ENCODE measurements at regions not wholly inside any gene's neighbourhood (a gene's known extent, or its start where the extent isn't known, plus 50 kb on each side); places are given as distances from the start of the nearest gene placed in this dataset.

- DNase-seq (ENCODE audit: low read depth in 2 of 2), result no peak
These were observed 313.9 kb downstream of the BARHL2 start for GRCh38 chr1:90402893-90403849.

GRCh38 chr1:90400131-90400530 is 317.0 kb downstream of the BARHL2 start:
- DNase-seq (ENCODE audit: low read depth in 2 of 2), result no peak

- DNase-seq (ENCODE audit: low read depth in 2 of 2), result no peak
These were observed 320.2 kb downstream of the BARHL2 start for GRCh38 chr1:90396917-90397316.

- no peak for DNase-seq (ENCODE audit: low read depth in 2 of 2)
These were observed 322.9 kb downstream of the BARHL2 start for GRCh38 chr1:90394247-90394646.

- no peak for DNase-seq (ENCODE audit: low read depth in 2 of 2)
These were observed 324.1 kb downstream of the BARHL2 start for GRCh38 chr1:90393025-90393424.

- DNase-seq (ENCODE audit: low read depth in 2 of 2), result no peak
These were observed 326.0 kb downstream of the BARHL2 start for GRCh38 chr1:90391126-90391525.

GRCh38 chr1:90387805-90388204 is 329.3 kb downstream of the BARHL2 start:
- no peak for DNase-seq (ENCODE audit: low read depth in 2 of 2)

- DNase-seq (ENCODE audit: low read depth in 2 of 2), result no peak
These were observed 330.0 kb downstream of the BARHL2 start for GRCh38 chr1:90386899-90387720.

GRCh38 chr1:90384193-90384592 is 332.9 kb downstream of the BARHL2 start:
- DNase-seq (ENCODE audit: low read depth in 2 of 2), result no peak

- no peak for DNase-seq (ENCODE audit: low read depth in 2 of 2)
These were observed 334.9 kb downstream of the BARHL2 start for GRCh38 chr1:90382161-90382560.

GRCh38 chr1:90381598-90381997 is 335.5 kb downstream of the BARHL2 start:
- no peak for DNase-seq (ENCODE audit: low read depth in 2 of 2)

- no peak for DNase-seq (ENCODE audit: low read depth in 2 of 2)
These were observed 345.7 kb downstream of the BARHL2 start for GRCh38 chr1:90371448-90371813.

GRCh38 chr1:90370686-90371447 is 346.2 kb downstream of the BARHL2 start:
- DNase-seq (ENCODE audit: low read depth in 2 of 2), result no peak

- DNase-seq (ENCODE audit: low read depth in 2 of 2), result no peak
These were observed 354.9 kb downstream of the BARHL2 start for GRCh38 chr1:90362163-90362562.

GRCh38 chr1:90361026-90361425 is 356.1 kb downstream of the BARHL2 start:
- no peak for DNase-seq (ENCODE audit: low read depth in 2 of 2)

- DNase-seq (ENCODE audit: low read depth in 2 of 2), result no peak
These were observed 357.1 kb downstream of the BARHL2 start for GRCh38 chr1:90359994-90360393.

GRCh38 chr1:90358448-90358847 is 358.7 kb downstream of the BARHL2 start:
- no peak for DNase-seq (ENCODE audit: low read depth in 2 of 2)

- DNase-seq (ENCODE audit: low read depth in 2 of 2), result no peak
These were observed 359.1 kb downstream of the BARHL2 start for GRCh38 chr1:90357995-90358394.

GRCh38 chr1:90356991-90357390 is 360.1 kb downstream of the BARHL2 start:
- no peak for DNase-seq (ENCODE audit: low read depth in 2 of 2)

- DNase-seq (ENCODE audit: low read depth in 2 of 2), result no peak
These were observed 361.0 kb downstream of the BARHL2 start for GRCh38 chr1:90356101-90356500.

- no peak for DNase-seq (ENCODE audit: low read depth in 2 of 2)
These were observed 359.8 kb downstream of the ZNF326 start for GRCh38 chr1:90354704-90355103.

GRCh38 chr1:90351019-90351418 is 356.1 kb downstream of the ZNF326 start:
- DNase-seq (ENCODE audit: low read depth in 2 of 2), result no peak

Measured in stimulated activated CD4-positive, alpha-beta T cell treated with anti-CD3 and anti-CD28 coated beads, Interleukin-15, amount 100 ng/mL, for 48 hours (primary cell).